Right lobe of liver (tissue), 6 donors: ENCODE measurements at regions not wholly inside any gene's neighbourhood (a gene's known extent, or its start where the extent isn't known, plus 50 kb on each side); places are given as distances from the start of the nearest gene placed in this dataset.

ENCODE experiments used
- ATAC-seq, 4 donors: fragments of 200-7000 bp; cut with Tn5 transposase; one replicate each; pipeline ENCODE4 v1.9.1; 2020; ENCODE audit warnings: mild to moderate bottlenecking in 4 of 4, moderate library complexity in 4 of 4
- DNase-seq, 3 donors: peaks; one replicate each; pipeline ENCODE4 v3.0.0-alpha.2; 2020
- H3K27ac ChIP-seq, 3 donors: fragments of 200-600 bp; one replicate each; pipeline ENCODE4 v1.8.0; 2022
- H3K27me3 ChIP-seq, 2 donors: fragments of 200-600 bp; one replicate each; pipeline ENCODE4 v1.8.0; 2022
- H3K36me3 ChIP-seq, 4 donors: fragments of 200-600 bp; sonication (generic) in 1 of 4; one replicate each; pipeline versions ENCODE4 v1.5.1 to v1.8.0; 2017 to 2022; ENCODE audit warnings: control low read depth in 1 of 4
- H3K4me1 ChIP-seq, 4 donors: fragments of 200-600 bp; sonication (generic) in 1 of 4; one replicate each; pipeline versions ENCODE4 v1.5.1 to v1.8.0; 2017 to 2022; ENCODE audit warnings: control low read depth in 1 of 4
- H3K4me3 ChIP-seq, 3 donors: fragments of 200-600 bp; one replicate each; pipeline ENCODE4 v1.8.0; 2022
- H3K9me3 ChIP-seq, 4 donors: fragments of 200-600 bp; sonication (generic) in 1 of 4; one replicate each; pipeline versions ENCODE4 v1.5.1 to v1.8.0; 2017 to 2022; ENCODE audit warnings: control low read depth in 1 of 4
- POLR2A ChIP-seq: fragments of 450-650 bp; IDR thresholded peaks from one replicate; pipeline ENCODE4 v1.6.1; 2017; ENCODE audit warnings: antibody characterized with exemption, mild to moderate bottlenecking
- WGBS: methylation state at CpG from one replicate; pipeline ENCODE4 v1.1.6; 2018; ENCODE audit warnings: low coverage, low lambda C conversion rate; ENCODE audit not compliant: insufficient coverage; ENCODE audit errors: missing lambda C conversion rate; 5-methylcytosine and 5-hydroxymethylcytosine counted together
- intact Hi-C, 2 donors: fragments of 100-400 bp; cut with DNase I; formaldehyde crosslinking; loops; one replicate each; pipeline versions ENCODE4 v1.11.2 to v1.14.1; 2022
- TF ChIP-seq, protein P1 (sequence below), 4 donors: fragments of 200-600 bp in 3 of 4; fragments of 450-650 bp in 1 of 4; IDR thresholded peaks; one replicate each; pipeline versions ENCODE4 v1.5.1 to v1.8.0; 2016 to 2022; ENCODE audit warnings: antibody characterized with exemption in 4 of 4, mild to moderate bottlenecking in 2 of 4
- donor health status: DM: no; HTN: yes; CAD: no.
- donor health status: DM: no; HTN: no; CAD: no.
- donor health status: DM: no; HTN: no; CAD: no.
- donor health status: DM: no; HTN: yes; CAD: no.
- donor health status: DM: no; HTN: yes; CAD: no.

DNA sequence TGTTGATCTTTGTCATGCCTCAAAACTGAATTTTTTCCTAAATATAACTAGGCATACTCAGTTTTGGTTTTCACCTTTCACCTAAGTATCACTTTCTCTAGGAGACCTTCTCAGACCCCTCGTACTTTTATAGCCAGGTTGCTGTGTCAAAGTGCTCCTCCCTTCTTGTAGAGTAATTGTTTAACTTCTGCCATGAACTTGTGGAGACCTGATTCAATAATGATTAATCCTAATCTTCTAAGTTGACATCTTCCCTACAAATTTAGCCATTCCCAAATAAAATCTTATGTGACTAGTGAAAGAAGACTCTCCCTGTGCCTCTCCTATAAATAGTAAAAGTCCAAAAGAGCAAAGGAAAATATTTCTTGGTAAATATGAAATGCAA is 159.8 kb downstream of the SPATA31D1 start:
- no peak for DNase-seq
- Histone ChIP-seq H3K27ac (no peak overlapping the region), H3K36me3 (no peaks in the 10 kb centered on the region), H3K4me1 (peaks cover 0 to 11% (median 0%) of the 10 kb centered on the region in 4 donors), H3K27me3 (no peaks in the 10 kb centered on the region), H3K4me3 (no peak overlapping the region), H3K9me3 (no peaks in the 10 kb centered on the region)
- ATAC-seq = peak in 1 of 4 donors; percentile 36
- TF ChIP-seq, protein P1, sequence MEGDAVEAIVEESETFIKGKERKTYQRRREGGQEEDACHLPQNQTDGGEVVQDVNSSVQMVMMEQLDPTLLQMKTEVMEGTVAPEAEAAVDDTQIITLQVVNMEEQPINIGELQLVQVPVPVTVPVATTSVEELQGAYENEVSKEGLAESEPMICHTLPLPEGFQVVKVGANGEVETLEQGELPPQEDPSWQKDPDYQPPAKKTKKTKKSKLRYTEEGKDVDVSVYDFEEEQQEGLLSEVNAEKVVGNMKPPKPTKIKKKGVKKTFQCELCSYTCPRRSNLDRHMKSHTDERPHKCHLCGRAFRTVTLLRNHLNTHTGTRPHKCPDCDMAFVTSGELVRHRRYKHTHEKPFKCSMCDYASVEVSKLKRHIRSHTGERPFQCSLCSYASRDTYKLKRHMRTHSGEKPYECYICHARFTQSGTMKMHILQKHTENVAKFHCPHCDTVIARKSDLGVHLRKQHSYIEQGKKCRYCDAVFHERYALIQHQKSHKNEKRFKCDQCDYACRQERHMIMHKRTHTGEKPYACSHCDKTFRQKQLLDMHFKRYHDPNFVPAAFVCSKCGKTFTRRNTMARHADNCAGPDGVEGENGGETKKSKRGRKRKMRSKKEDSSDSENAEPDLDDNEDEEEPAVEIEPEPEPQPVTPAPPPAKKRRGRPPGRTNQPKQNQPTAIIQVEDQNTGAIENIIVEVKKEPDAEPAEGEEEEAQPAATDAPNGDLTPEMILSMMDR (IDR thresholded peaks at IDR 0.05) = no peak
- no peak for TF ChIP-seq POLR2A
- intact Hi-C loops = no loop called here
- WGBS = 14% methylated on average over 1 of the region's 1 CpG

DNA sequence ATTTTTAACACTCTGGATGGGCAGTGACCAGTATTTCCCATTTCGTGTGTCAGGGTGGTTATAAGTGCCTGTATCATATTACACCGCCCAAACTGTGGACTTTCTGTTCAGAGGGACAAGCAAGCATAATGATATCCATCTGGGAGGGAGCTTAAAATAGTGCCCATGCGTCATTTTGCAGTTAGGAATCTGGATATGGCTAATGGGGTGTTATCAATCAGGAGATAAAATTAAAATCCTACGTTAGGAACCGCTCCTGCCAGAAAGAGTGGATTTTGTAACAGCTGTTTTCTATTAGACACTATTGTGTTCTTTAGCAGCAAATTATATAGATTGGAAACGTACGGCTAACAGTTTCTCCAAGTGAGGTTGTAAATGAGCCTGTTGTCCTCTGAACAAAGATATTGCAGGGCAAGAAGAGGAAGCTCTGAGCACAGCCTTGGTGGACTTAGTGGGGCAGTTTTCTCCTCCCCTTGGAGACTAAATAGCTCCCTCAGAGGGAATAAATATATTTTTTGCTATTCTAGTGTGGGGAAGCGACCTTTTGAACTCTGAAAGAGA is 160.4 kb downstream of the SPATA31D1 start:
- no peak overlapping the region for H3K4me3 ChIP-seq
- WGBS = 45% methylated on average over 8 of the region's 8 CpGs

DNA sequence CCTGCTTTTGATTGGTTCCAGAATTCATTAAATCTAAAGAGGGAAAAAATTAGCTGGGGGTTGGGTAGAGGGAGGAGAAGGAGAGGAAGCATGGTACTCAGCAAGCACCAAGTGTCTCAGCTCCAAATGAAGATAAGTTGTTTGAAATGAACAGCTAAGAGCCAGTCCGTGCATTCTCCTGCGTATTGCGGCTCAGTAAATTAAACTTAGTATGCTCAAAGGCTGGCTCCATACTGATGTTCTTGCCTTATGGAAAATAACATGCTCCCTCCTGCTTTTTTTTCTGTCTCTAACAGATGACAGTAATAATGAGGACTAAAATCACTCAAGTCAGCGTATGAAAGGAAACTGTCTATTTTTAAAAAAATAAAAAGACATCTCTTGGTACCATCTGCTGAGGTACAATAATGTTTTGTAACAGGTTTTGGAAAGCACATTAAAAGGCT is 161.0 kb downstream of the SPATA31D1 start:
- no peak for TF ChIP-seq POLR2A
- TF ChIP-seq, protein P1 (IDR thresholded peaks at IDR 0.05) = no peak
- peaks cover 0 to 11% (median 0%) of the 10 kb centered on the region in 4 donors for H3K4me1 ChIP-seq
- H3K27ac ChIP-seq = no peak overlapping the region
- intact Hi-C loops = no loop called here
- H3K9me3 ChIP-seq = no peaks in the 10 kb centered on the region
- no peak overlapping the region for H3K4me3 ChIP-seq
- ATAC-seq (no peak), DNase-seq (no peak)
- 88% methylated on average over 4 of the region's 4 CpGs for WGBS
- H3K27me3 ChIP-seq = no peaks in the 10 kb centered on the region
- H3K36me3 ChIP-seq = no peaks in the 10 kb centered on the region

More for the DNA sequence above, 160.4 kb downstream of the SPATA31D1 start:
- DNase-seq (no peak), ATAC-seq (peak in 2 of 4 donors; percentile 29 to 30)
- Histone ChIP-seq H3K9me3 (no peaks in the 10 kb centered on the region), H3K36me3 (no peaks in the 10 kb centered on the region), H3K4me1 (peaks cover 0 to 11% (median 0%) of the 10 kb centered on the region in 4 donors), H3K27ac (no peak overlapping the region), H3K27me3 (no peaks in the 10 kb centered on the region)
- TF ChIP-seq, protein P1 (IDR thresholded peaks at IDR 0.05) = no peak
- TF ChIP-seq POLR2A = no peak
- intact Hi-C loops = no loop called here

DNA sequence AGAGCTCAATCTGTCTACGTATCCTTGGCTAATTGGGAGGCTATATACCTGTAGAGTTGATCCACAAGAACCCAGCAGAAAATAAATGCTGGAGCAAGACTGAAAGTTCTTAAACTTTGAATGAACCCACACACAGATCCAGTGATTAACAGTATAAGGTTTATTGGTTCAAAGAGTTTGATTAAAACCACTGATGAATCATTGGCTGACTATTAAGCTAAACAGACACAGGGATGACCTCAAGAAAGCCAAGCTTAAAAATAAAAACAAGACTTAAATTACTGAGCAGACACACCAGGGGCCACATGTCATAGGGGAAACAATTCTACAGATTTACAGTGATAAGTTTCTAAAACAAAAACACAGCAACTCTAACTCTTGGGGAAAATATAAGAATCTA is 163.6 kb downstream of the SPATA31D1 start:
- Histone ChIP-seq H3K27me3 (no peaks in the 10 kb centered on the region), H3K4me3 (no peak overlapping the region), H3K9me3 (no peaks in the 10 kb centered on the region), H3K4me1 (peaks cover 0 to 11% (median 0%) of the 10 kb centered on the region in 4 donors), H3K27ac (no peak overlapping the region), H3K36me3 (no peaks in the 10 kb centered on the region)
- WGBS = 63% methylated on average over 1 of the region's 1 CpG
- intact Hi-C loops = no loop called here
- DNase-seq = no peak
- TF ChIP-seq POLR2A = no peak
- ATAC-seq = no peak

DNA sequence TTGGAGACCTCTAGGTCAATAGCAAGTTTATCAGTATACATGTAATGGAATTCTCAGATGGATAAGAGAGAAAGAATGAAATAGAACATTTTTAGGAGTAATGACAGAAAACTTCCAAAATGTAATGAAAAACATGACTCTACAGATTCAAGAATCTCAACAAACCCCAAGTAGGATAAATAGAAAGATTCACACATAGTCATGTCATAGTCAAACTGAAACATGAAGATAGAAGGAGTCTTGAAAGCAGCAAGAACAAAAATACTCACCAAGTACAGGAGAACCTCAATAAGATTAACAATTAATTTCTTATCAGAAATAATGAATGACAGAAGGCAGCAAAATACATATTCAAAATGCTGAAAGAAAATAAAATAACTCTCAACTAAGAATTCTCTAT is 164.5 kb downstream of the SPATA31D1 start:
- Histone ChIP-seq H3K27me3 (no peaks in the 10 kb centered on the region), H3K9me3 (no peaks in the 10 kb centered on the region)
- ATAC-seq = no peak

More for the DNA sequence above, 164.5 kb downstream of the SPATA31D1 start:
- DNase-seq = no peak
- Histone ChIP-seq H3K4me1 (peaks cover 0 to 7% (median 0%) of the 10 kb centered on the region in 4 donors), H3K4me3 (no peak overlapping the region), H3K27ac (no peak overlapping the region), H3K36me3 (no peaks in the 10 kb centered on the region)
- intact Hi-C loops = no loop called here
- TF ChIP-seq POLR2A = no peak
- TF ChIP-seq, protein P1 (IDR thresholded peaks at IDR 0.05) = no peak
